Mesothelial cell of epicardium (in vitro differentiated cells): ENCODE measurements at regions not wholly inside any gene's neighbourhood (a gene's known extent, or its start where the extent isn't known, plus 50 kb on each side); places are given as distances from the start of the nearest gene placed in this dataset.

Experiments used
- DNase-seq, 2 experiments: peaks; one replicate each; pipeline ENCODE4 v3.0.0; 2021; ENCODE audit warnings: low spot score in 2 of 2; ENCODE audit not compliant: unreplicated experiment in 2 of 2
- H3K27ac Mint-ChIP-seq: 2 replicates; pipeline ENCODE4 v1.8.0; 2021; ENCODE audit warnings: mixed read lengths
- H3K27me3 Mint-ChIP-seq: 2 replicates; pipeline ENCODE4 v1.8.0; 2021; ENCODE audit warnings: low read depth, mixed read lengths
- H3K36me3 Mint-ChIP-seq: 2 replicates; pipeline ENCODE4 v1.8.0; 2021; ENCODE audit warnings: mixed read lengths
- H3K4me1 Mint-ChIP-seq: 2 replicates; pipeline ENCODE4 v1.8.0; 2021; ENCODE audit warnings: mixed read lengths
- H3K4me3 Mint-ChIP-seq: 2 replicates; pipeline ENCODE4 v1.8.0; 2021; ENCODE audit warnings: mild to moderate bottlenecking, moderate library complexity, mixed read lengths
- H3K9me3 Mint-ChIP-seq: 2 replicates; pipeline ENCODE4 v1.8.0; 2021; ENCODE audit warnings: mixed read lengths
- TF ChIP-seq, protein P1 (sequence below): fragments of 200-600 bp; sonication (generic); IDR thresholded peaks from one replicate; pipeline ENCODE4 v1.5.0; 2021; ENCODE audit warnings: antibody characterized with exemption; ENCODE audit not compliant: unreplicated experiment

GRCh38 chr5:171647904-171648260 is 137.7 kb upstream of the SMIM23 start:
- Mint-ChIP-seq H3K27me3 (peaks cover 10% of the 10 kb centered on the region), H3K4me3 (no peak overlapping the region), H3K36me3 (no peaks in the 10 kb centered on the region), H3K27ac (no peak overlapping the region), H3K4me1 (peaks cover 25% of the 10 kb centered on the region), H3K9me3 (no peaks in the 10 kb centered on the region)
- no peak for DNase-seq
- TF ChIP-seq, protein P1, sequence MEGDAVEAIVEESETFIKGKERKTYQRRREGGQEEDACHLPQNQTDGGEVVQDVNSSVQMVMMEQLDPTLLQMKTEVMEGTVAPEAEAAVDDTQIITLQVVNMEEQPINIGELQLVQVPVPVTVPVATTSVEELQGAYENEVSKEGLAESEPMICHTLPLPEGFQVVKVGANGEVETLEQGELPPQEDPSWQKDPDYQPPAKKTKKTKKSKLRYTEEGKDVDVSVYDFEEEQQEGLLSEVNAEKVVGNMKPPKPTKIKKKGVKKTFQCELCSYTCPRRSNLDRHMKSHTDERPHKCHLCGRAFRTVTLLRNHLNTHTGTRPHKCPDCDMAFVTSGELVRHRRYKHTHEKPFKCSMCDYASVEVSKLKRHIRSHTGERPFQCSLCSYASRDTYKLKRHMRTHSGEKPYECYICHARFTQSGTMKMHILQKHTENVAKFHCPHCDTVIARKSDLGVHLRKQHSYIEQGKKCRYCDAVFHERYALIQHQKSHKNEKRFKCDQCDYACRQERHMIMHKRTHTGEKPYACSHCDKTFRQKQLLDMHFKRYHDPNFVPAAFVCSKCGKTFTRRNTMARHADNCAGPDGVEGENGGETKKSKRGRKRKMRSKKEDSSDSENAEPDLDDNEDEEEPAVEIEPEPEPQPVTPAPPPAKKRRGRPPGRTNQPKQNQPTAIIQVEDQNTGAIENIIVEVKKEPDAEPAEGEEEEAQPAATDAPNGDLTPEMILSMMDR: no peak

GRCh38 chr5:171648279-171649074 is 137.1 kb upstream of the SMIM23 start:
- no peak for DNase-seq
- peaks cover 4% of the 10 kb centered on the region for H3K9me3 Mint-ChIP-seq
- H3K4me3 Mint-ChIP-seq: no peak overlapping the region
- H3K27me3 Mint-ChIP-seq: peaks cover 10% of the 10 kb centered on the region
- H3K4me1 Mint-ChIP-seq: peaks cover 24% of the 10 kb centered on the region
- no peak overlapping the region for H3K27ac Mint-ChIP-seq
- TF ChIP-seq, protein P1: no peak
- peaks cover 1% of the 10 kb centered on the region for H3K36me3 Mint-ChIP-seq

DNA sequence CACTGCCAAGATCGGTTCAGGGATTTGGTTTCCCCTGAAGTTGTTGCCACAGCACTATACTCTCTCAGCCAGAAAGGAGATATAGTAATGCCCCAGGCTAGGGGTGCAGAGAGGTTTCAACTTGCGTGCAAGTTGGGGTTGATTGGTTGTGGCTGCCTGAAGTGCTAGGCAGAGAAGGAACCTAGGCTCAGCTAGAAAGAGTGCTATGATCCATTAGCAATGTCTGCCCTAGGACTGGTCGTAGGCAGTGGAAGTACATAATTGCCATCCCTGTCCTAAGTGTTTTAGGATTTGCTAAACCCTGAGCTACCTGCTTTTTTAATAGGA is 136.6 kb upstream of the SMIM23 start:
- Mint-ChIP-seq H3K36me3 (peaks cover 3% of the 10 kb centered on the region), H3K27ac (no peak overlapping the region), H3K9me3 (peaks cover 7% of the 10 kb centered on the region), H3K4me3 (no peak overlapping the region), H3K4me1 (peaks cover 18% of the 10 kb centered on the region), H3K27me3 (peaks cover 10% of the 10 kb centered on the region)
- TF ChIP-seq, protein P1: no peak
- no peak for DNase-seq

GRCh38 chr5:171650597-171650996 is 135.0 kb upstream of the SMIM23 start:
- Mint-ChIP-seq H3K9me3 (peaks cover 7% of the 10 kb centered on the region), H3K4me3 (no peak overlapping the region), H3K4me1 (peaks cover 14% of the 10 kb centered on the region), H3K27me3 (peaks cover 10% of the 10 kb centered on the region), H3K27ac (no peak overlapping the region), H3K36me3 (peaks cover 3% of the 10 kb centered on the region)
- no peak for DNase-seq
- TF ChIP-seq, protein P1: no peak

DNA sequence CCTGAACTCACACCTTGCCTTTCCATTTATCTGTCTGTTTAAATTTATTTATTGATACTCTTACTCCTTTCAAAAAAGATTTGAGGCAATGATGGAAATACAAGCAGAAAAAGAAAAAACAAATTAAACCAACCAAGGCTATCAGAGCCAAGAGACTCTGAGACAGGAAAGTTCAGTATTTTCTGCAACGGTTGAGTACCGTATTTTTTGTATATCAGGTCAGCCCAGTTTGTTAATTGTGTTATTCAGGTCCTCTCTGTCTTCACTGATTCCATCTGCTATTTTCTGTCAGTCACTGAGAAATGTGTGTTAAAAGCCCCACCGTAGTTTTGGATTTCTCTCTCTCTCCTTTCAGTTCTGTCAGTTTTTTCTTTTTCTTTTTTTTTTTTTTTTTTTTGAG is 134.5 kb upstream of the SMIM23 start:
- Mint-ChIP-seq H3K9me3 (peaks cover 7% of the 10 kb centered on the region), H3K36me3 (peaks cover 3% of the 10 kb centered on the region), H3K4me1 (peaks cover 10% of the 10 kb centered on the region), H3K27ac (no peak overlapping the region), H3K4me3 (no peak overlapping the region), H3K27me3 (peaks cover 7% of the 10 kb centered on the region)
- no peak for DNase-seq
- TF ChIP-seq, protein P1: no peak
